ENCODE measurements at regions not wholly inside any gene's neighbourhood (a gene's known extent, or its start where the extent isn't known, plus 50 kb on each side); places are given as distances from the start of the nearest gene placed in this dataset.

GRCh38 chr4:33086331-33086925 lies 2366.3 kb downstream of the PCDH7 start:
- H3K9me3 Mint-ChIP-seq, result peaks cover 0 to 2% (median 0%) of the 10 kb centered on the region in 7 donors
- no peaks in the 10 kb centered on the region for H3K36me3 ChIP-seq (replicated peaks in 1 of 2; ENCODE audit: control insufficient read depth in 1 of 2, insufficient read depth in 2 of 2, low read length in 2 of 2)
- no peak overlapping the region for H3K27ac ChIP-seq (ENCODE audit: low read depth in 1 of 2, low read length in 2 of 2)
- no peak overlapping the region for H2AFZ ChIP-seq (ENCODE audit: insufficient read depth, low read depth, low read length, poor library complexity, severe bottlenecking)
- no peak overlapping the region for H3K27ac Mint-ChIP-seq
- H3K27me3 Mint-ChIP-seq (ENCODE audit: low read depth in 3 of 3), result no peaks in the 10 kb centered on the region
- no peaks in the 10 kb centered on the region for H3K4me1 Mint-ChIP-seq
- no peak for TF ChIP-seq CTCF (IDR thresholded peaks at IDR 0.05)
- H3K4me2 ChIP-seq (replicated peaks; ENCODE audit: extremely low read depth, low read length, poor library complexity, severe bottlenecking), result no peak overlapping the region
- WGBS (ENCODE audit: insufficient coverage), result 80% methylated on average over 1 of the region's 2 CpGs
- H3K79me2 ChIP-seq (ENCODE audit: insufficient read depth, low read length), result no peaks in the 10 kb centered on the region
- H4K20me1 ChIP-seq (ENCODE audit: insufficient read depth, low read length), result no peaks in the 10 kb centered on the region
- DNase-seq, result no peak
- intact Hi-C loops (cut with micrococcal nuclease), result no loop called here
- no peaks in the 10 kb centered on the region for H3K4me1 ChIP-seq (ENCODE audit: control insufficient read depth in 1 of 2, insufficient read depth in 2 of 2, low read length in 2 of 2)
- H3K9ac ChIP-seq (ENCODE audit: insufficient read depth, low read length, poor library complexity, severe bottlenecking), result no peak overlapping the region
- no peaks in the 10 kb centered on the region for H3K27me3 ChIP-seq (ENCODE audit: control insufficient read depth in 2 of 2, insufficient read depth in 2 of 2, low read length in 2 of 2)
- H3K4me3 ChIP-seq (replicated peaks in 1 of 3; ENCODE audit: low read depth in 2 of 3, low read length in 3 of 3), result no peak overlapping the region
- H3K4me3 Mint-ChIP-seq, result no peak overlapping the region
- no peaks in the 10 kb centered on the region for H3K9me3 ChIP-seq (replicated peaks in 1 of 2; ENCODE audit: control insufficient read depth in 1 of 2, insufficient read depth in 1 of 2, low read length in 2 of 2)
- H3K36me3 Mint-ChIP-seq, result no peaks in the 10 kb centered on the region

GRCh38 chr4:33088713-33089112 lies 2368.5 kb downstream of the PCDH7 start:
- no peak overlapping the region for H3K4me3 Mint-ChIP-seq
- H3K9me3 ChIP-seq (replicated peaks in 1 of 2; ENCODE audit: control insufficient read depth in 1 of 2, insufficient read depth in 1 of 2, low read length in 2 of 2), result no peaks in the 10 kb centered on the region
- no peak overlapping the region for H2AFZ ChIP-seq (ENCODE audit: insufficient read depth, low read depth, low read length, poor library complexity, severe bottlenecking)
- TF ChIP-seq CTCF (IDR thresholded peaks at IDR 0.05), result no peak
- WGBS (ENCODE audit: insufficient coverage), result no CpG with 5 or more reads among the region's 2 CpGs
- no peaks in the 10 kb centered on the region for H3K27me3 ChIP-seq (ENCODE audit: control insufficient read depth in 2 of 2, insufficient read depth in 2 of 2, low read length in 2 of 2)
- no peaks in the 10 kb centered on the region for H4K20me1 ChIP-seq (ENCODE audit: insufficient read depth, low read length)
- intact Hi-C loops (cut with micrococcal nuclease), result no loop called here
- H3K27ac ChIP-seq (ENCODE audit: low read depth in 1 of 2, low read length in 2 of 2), result no peak overlapping the region
- H3K27me3 Mint-ChIP-seq (ENCODE audit: low read depth in 3 of 3), result no peaks in the 10 kb centered on the region
- no peak overlapping the region for H3K4me3 ChIP-seq (replicated peaks in 1 of 3; ENCODE audit: low read depth in 2 of 3, low read length in 3 of 3)
- H3K36me3 ChIP-seq (replicated peaks in 1 of 2; ENCODE audit: control insufficient read depth in 1 of 2, insufficient read depth in 2 of 2, low read length in 2 of 2), result no peaks in the 10 kb centered on the region
- H3K4me2 ChIP-seq (replicated peaks; ENCODE audit: extremely low read depth, low read length, poor library complexity, severe bottlenecking), result no peak overlapping the region
- no peaks in the 10 kb centered on the region for H3K4me1 Mint-ChIP-seq
- H3K36me3 Mint-ChIP-seq, result no peaks in the 10 kb centered on the region
- H3K9me3 Mint-ChIP-seq, result peaks cover 0 to 2% (median 0%) of the 10 kb centered on the region in 7 donors
- no peaks in the 10 kb centered on the region for H3K79me2 ChIP-seq (ENCODE audit: insufficient read depth, low read length)
- DNase-seq, result no peak
- no peaks in the 10 kb centered on the region for H3K4me1 ChIP-seq (ENCODE audit: control insufficient read depth in 1 of 2, insufficient read depth in 2 of 2, low read length in 2 of 2)
- no peak overlapping the region for H3K27ac Mint-ChIP-seq
- H3K9ac ChIP-seq (ENCODE audit: insufficient read depth, low read length, poor library complexity, severe bottlenecking), result no peak overlapping the region
